WTC11 (cell line): ENCODE measurements at regions not wholly inside any gene's neighbourhood (a gene's known extent, or its start where the extent isn't known, plus 50 kb on each side); places are given as distances from the start of the nearest gene placed in this dataset.

ENCODE experiments used
- CBFB ChIP-seq: sonication (generic); formaldehyde crosslinking; IDR thresholded peaks from 2 replicates; pipeline ENCODE4 v1.8.1; 2022; ENCODE audit warnings: mild to moderate bottlenecking, low read depth, missing genetic modification reagents
- CTCF ChIP-seq: fragments of 200-600 bp; IDR thresholded peaks from 2 replicates; pipeline ENCODE4 v1.8.0; 2022; ENCODE audit warnings: antibody characterized with exemption
- E2F1 ChIP-seq: sonication (generic); formaldehyde crosslinking; IDR thresholded peaks from 2 replicates; pipeline ENCODE4 v1.8.0; 2022; ENCODE audit warnings: mild to moderate bottlenecking, missing genetic modification reagents
- E2F4 ChIP-seq: sonication (generic); formaldehyde crosslinking; IDR thresholded peaks from 2 replicates; pipeline ENCODE4 v1.8.1; 2022; ENCODE audit warnings: low read depth, mild to moderate bottlenecking, moderate library complexity, missing genetic modification reagents, borderline replicate concordance
- FOXJ3 ChIP-seq: sonication (generic); formaldehyde crosslinking; IDR thresholded peaks from 2 replicates; pipeline ENCODE4 v1.9.0; 2021; ENCODE audit warnings: missing genetic modification reagents, mild to moderate bottlenecking, borderline replicate concordance
- JUN ChIP-seq: sonication (generic); formaldehyde crosslinking; IDR thresholded peaks from 2 replicates; pipeline ENCODE4 v1.8.0; 2023; ENCODE audit warnings: mild to moderate bottlenecking, missing genetic modification reagents
- MAX ChIP-seq: sonication (generic); formaldehyde crosslinking; IDR thresholded peaks from 2 replicates; pipeline ENCODE4 v1.8.0; 2022; ENCODE audit warnings: mild to moderate bottlenecking, missing genetic modification reagents
- MLX ChIP-seq: sonication (generic); formaldehyde crosslinking; IDR thresholded peaks from 2 replicates; pipeline ENCODE4 v1.8.1; 2023; ENCODE audit warnings: mild to moderate bottlenecking, missing genetic modification reagents, moderate library complexity
- ZNF121 ChIP-seq: sonication (generic); formaldehyde crosslinking; IDR thresholded peaks from 2 replicates; pipeline ENCODE4 v1.8.0; 2023; ENCODE audit warnings: missing genetic modification reagents
- ZNF281 ChIP-seq: sonication (generic); formaldehyde crosslinking; IDR thresholded peaks from 2 replicates; pipeline ENCODE4 v1.8.0; 2023; ENCODE audit warnings: mild to moderate bottlenecking, missing genetic modification reagents
- TF ChIP-seq, protein P1 (sequence below): sonication (generic); formaldehyde crosslinking; IDR thresholded peaks from 2 replicates; pipeline ENCODE4 v1.8.1; 2023; ENCODE audit warnings: mild to moderate bottlenecking, missing genetic modification reagents, moderate library complexity

DNA sequence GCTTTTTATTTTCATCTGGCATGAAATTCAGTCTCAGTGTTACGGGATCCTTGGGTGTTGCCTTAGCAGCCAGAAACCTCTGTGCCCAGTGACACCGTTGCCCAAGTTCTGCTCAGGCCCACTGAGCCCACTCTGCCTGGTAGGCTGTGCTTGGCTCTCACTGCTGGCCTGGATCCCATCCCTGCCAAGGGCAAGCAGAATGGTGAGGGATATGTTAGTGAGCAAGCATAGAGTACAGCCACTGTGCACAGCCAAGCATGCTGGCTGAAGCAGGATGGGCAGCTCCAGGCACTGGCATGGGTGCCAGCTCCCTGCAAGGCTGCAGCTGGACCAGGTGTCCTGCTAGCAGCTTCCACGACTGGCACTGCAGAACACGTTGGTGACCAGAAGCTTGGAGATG, 194.7 kb upstream of the TFPI start:
- TF ChIP-seq CTCF (no peak), JUN (CRISPR knock-in tag) (no peak), FOXJ3 (no peak), ZNF121 (no peak), CBFB (no peak), MAX (CRISPR knock-in tag) (no peak), ZNF281 (CRISPR knock-in tag) (no peak), MLX (CRISPR knock-in tag) (no peak), E2F4 (CRISPR knock-in tag) (no peak), E2F1 (no peak)
- TF ChIP-seq, protein P1, sequence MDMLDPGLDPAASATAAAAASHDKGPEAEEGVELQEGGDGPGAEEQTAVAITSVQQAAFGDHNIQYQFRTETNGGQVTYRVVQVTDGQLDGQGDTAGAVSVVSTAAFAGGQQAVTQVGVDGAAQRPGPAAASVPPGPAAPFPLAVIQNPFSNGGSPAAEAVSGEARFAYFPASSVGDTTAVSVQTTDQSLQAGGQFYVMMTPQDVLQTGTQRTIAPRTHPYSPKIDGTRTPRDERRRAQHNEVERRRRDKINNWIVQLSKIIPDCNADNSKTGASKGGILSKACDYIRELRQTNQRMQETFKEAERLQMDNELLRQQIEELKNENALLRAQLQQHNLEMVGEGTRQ (CRISPR knock-in tag), result no peak
